IPS-NIHi7 (cell line): ENCODE measurements at regions not wholly inside any gene's neighbourhood (a gene's known extent, or its start where the extent isn't known, plus 50 kb on each side); places are given as distances from the start of the nearest gene placed in this dataset.

ENCODE experiments used
- DNase-seq: peaks from one replicate; pipeline ENCODE4 v3.0.0; 2012; ENCODE audit warnings: mixed read lengths; ENCODE audit errors: extremely low spot score

DNA sequence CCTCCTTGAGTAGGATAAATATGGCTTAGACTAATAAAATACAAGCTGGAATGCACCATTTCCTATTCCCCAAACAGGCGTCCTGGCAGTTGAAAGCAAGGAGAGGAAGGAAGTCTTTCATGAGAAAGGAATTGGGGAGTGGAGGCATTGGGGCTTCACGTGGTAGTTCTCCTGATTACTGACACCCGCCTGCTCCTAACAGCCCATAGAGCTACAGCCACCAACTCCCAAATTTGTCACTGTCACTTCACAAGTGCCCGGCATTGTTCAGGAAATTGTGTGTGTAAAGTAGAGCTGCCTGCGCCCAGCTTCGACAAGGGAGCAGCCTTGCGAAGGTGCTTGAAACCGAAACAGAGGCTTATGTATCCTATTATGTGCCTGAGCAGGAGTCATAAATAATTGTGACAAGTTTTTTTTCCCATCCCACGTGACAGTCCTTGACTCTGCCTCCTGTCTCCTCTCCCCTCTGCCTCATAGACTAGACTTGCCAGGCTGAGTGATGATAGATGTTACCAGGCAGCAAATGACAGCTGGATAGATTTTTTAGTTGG, 301.7 kb upstream of the ZFP64 start:
- DNase-seq: no peak

DNA sequence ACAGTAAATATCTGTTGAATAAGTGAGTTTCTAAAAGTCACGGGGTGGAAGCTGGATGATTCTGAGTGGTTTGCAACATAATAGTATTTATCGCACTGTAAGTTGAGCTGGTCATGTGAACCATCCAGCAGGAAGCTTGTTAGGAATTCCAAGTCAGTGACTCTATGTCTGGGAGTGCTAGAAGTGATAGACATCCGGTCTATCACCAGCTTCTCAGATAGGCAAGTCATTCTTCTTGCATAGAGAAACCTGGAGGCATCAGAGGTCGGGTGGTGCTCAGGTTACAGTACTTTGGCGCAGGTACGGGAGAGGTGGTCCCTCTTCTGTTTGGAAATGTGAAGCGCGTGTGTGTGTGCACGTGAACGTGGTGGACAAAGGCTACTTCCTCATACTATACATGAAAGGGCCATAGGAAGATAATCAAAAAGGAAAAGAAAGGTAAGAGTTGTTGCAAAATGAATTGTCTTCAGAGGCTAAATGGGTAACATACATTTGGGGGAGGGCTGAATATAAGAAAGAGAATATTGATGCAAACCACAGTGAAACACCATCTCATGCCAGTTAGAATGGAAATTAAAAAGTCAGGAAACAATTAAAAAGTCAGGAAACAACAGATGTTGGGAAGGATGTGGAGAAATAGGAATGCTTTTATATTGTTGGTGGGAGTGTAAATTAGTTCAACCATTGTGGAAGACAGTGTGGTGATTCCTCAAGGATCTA, 299.3 kb upstream of the ZFP64 start:
- DNase-seq: no peak

DNA sequence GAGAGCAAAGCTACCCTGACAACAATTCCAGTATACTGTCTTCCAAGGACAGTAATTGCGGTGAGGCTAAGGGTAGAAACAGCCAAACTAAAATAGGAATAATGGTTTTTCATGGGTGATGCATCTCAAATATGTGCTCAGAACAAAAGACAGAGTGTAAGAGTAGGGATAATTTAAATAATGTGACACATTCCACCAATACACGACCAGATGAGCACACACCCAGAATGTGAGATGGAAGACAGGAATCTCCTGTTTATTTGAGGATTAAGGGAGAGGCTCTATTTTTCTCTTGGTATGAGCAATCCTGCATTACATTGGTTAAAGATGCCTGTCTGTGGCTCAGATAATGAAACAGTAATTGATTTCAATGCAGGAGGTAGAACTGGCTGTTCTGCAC, 292.9 kb upstream of the ZFP64 start:
- no peak for DNase-seq

DNA sequence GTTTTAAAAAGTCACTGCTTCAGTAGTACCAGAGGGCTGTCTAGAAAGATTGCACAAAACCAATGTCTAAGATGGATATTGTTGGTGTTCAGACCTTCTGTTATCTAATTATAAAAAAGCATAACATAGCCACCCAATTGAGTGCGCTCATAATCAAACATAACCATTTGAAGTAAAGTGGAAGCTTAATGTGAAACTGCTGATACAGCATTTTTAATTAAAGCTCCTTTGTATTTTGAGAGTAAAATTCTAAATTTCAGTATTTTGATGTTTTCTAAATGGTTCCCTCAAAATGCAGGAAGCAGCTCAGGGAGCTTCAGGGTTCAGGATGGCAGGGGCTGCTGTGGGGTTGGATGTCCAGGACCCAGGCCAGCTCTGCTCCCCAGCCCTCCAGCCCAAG, 291.8 kb upstream of the ZFP64 start:
- no peak for DNase-seq

DNA sequence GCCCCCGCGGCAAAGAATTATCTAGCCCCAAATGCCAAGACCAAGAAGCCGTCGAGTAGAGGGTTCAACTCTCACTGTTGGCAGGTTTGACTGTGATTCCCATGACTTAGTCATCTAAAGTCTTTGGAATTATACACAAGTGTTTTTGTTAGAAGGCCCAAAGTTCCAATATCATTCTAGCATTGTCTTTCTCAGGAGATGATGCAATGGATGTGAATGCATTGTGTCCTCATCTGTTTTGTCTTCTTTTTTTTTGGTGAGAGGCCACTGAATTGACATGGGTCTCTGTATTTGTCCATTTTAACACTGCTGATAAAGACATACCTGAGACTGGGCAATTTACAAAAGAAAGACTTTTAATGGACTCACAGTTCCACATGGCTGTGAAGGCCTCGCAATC, 290.5 kb upstream of the ZFP64 start:
- DNase-seq: no peak

DNA sequence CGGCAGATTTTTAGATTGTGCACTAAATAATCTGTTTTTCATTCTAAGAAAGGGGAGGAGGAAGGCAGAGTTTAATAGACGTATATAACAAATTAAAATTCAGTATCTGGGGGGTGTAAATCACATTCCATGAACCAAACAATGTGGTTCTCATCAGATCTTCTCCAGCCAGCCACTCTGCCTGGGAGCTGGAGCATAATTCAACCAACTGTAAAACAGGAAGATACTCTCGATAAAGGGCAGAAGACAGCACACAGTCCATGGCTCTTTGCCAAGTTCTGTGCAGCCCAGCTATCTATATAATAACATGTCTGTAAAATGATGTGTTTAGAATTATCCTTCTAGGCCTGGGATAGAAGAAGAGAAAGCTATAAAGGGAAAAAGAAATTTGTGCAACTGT, 289.9 kb upstream of the ZFP64 start:
- no peak for DNase-seq

DNA sequence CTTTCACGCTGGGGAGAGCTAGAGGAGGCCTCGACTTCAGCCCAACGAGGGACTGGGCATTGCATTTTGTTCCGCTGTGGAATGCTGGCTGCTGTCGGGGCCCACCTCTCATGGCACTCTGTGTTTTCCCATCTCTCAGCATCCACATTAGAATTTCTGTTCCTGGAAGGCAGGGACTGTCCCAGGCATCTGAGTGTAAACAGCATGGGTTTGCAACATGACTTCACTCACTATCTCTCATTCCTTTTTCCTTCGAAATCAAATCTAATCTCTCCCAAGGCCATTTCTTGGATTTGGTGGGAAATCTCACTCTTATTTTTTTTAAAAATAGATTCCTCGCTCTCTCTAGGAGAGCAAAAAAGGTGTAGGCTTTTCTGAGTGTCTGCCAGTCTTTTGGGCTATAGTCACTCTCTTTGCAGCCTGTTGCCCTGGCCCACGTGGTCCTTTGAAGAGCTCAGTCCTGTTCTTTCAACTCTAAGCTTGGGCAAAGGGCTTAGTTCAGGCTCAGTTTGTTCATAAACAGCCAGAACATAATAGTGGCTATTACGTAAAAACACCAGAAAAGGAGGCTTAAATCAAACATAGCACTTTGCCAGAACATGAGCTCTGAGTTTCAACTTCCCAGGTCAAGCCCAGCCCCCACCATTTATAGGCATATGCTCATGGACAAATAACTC, 284.6 kb upstream of the ZFP64 start:
- no peak for DNase-seq

DNA sequence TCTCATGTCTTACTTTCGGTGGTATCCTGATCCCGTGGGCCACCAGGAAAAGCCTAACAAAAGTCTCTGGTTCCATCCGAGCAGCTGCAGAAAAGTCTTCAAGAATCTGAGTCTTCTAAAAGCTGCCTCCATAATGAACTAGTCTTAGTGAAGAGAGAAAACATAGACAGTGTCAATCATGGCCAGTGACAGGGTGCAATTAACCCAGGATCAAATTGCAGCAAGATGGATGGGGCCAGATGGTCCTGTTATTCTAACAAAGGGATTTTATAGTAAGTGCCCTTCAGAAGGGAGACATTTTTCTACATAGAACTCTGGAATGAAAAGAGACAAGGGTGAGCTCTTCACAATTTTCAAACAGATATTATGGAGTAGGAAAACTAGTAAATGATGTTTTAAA, 281.6 kb upstream of the ZFP64 start:
- no peak for DNase-seq

DNA sequence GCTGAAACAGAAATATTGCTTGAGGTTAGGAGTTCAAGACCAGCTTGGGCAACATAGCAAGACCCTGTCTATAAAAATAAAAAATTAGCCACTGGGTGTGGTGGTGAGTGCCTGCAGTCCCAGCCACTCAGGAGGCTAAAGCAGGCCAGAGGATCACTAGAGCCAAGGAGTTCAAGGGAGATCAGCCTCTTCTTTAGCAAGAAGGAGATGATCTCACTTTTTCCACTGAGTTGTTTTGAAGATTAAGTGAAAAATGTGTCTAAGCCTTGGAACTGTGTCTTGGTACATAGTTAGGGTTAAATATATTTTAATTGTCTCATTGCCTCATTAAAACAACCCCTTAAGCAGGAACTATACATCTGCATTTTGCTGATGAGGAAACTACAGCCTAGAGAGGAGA, 279.0 kb upstream of the ZFP64 start:
- DNase-seq: no peak

DNA sequence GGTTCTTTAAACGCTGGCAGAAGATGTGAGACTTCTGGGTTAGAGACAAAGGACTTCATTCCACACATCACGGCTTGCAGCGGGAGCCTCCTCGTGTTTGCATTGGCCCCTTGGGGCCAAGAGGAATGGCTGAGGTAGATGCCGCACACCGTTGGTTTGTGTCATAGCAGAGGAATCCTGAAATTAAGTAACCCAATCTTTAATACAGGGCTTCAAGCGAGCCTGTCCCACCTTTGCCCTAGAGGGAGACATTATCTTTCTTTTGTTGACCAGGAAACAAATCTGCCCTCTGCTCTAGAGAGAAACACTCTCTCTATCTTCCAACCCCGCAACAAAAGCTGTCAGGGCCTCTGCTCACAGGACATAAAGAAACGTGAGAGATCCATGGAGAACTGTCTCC, 277.5 kb upstream of the ZFP64 start:
- no peak for DNase-seq

DNA sequence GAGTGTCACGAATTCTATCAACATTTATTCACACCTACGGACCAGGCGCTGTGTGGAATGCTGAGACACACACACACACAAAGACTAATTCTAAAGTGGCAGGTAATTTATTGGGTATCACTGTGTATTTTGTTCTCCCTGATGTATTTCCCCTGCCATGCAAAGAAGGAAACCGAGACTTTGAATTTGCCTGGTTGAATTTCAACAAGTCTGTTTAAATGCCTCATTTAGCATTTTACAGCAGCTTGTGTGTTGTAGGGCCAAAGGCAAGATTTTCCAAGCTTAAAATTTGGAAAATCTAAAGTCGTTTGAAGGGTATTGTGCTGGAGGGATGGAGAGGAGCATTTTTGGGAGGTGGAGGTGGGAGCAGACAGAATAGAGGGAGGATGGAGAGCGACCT, 274.4 kb upstream of the ZFP64 start:
- DNase-seq: no peak

DNA sequence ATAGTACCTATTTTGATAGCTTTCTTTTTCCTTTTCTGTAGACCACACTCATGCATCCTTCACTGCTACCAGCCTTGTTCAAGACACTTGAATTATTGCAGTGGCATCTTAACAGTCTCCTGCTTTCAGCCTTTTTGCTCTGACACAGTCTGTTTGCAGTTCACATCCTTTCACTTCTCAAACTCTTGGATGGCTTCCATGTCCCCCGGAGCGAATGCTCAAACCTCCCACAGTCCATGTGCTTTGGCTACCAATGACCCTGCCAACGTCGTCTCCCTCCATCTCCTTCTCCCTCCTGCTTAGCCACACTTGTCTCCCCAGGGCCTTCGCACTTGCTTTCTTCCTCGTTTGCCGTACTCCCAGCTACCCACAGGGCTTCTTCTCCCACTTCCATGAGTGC, 270.0 kb upstream of the ZFP64 start:
- no peak for DNase-seq

DNA sequence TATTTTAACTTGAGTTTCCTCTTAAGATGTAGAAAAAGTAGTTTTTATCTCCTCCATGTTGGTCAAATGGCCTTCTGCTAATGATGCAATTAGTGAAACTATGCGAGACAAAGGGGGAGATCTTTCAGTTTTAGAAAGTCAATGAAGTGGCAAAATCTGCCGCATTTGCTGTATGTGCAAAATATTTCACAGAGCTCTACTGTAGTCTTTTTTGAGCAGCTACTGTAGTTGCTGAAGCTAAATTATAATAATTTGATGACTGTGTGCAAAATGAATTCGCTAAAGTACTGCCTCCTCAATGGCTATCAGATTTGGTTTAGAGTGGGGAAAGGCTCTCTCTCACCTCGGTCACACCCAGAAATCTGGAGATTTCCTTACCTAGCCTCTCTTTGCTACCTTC, 267.6 kb upstream of the ZFP64 start:
- no peak for DNase-seq

DNA sequence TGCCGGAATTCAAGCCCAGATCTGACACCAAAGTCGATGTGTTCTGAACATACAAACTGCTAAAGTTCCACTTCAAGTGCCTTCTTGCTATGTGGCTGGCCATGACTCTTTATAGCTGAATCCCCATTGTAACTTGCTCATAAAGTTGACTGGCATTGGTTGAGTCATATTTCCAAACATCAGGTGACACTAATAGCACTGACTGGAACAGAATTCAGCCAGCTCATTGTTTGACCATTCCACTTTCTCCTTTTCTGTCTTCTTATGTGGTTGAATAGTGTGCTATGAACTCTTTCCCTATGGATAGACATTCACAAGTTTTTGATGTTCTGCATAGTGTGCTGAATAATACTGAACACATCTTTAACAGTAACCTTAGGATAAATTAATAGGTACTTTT, 266.2 kb upstream of the ZFP64 start:
- DNase-seq: no peak

DNA sequence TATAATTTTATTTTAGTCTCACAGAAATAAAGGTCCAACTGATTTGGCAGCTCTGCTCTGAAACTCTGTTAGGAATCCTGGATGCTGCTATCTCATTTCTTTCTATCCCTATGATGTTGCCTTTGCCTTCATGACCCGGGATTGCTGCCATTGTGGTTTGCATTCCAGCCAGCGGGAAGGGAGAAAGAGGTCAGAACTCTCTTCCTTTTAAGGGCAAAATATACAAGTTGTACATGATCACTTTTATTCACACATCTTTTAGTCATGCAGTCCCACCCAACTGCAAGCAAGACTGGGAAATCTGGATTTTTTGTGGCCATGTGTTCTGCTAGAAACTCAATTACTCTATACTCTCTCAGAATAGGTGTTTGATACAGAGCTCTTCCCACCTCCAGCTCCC, 263.1 kb upstream of the ZFP64 start:
- DNase-seq: no peak

DNA sequence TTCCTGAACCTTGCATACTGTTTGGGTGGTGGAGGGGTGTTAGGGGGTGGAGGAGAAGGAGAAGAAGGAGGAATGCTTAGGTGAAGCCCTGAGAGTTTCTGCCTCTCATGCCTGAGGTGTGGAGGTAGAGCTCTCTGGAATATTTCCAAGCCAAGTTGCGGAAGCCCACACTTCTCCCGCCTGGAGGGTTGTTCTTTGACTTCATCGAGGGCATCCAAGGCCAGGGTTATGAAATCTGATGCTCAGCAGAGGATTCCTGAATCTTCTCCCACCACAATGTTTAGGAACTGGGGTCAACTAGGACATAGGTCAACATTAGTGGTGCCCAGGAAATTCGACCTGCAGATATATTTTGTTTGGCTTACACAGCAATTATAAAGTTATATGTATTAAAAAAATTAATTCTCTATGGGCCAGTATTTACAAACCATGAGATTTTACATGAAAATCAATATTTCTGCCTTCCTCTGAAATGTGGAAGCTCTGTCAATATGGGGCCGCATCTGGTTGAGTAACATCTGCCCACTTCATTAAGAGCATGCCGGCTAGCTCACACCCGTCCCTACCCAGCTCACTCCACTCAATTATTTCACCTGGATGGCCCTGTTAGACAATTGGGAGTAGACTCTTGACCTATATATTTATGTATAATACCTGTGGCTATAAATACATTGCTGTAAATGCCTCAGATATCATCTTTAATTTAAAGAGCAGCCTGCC, 257.1 kb upstream of the ZFP64 start:
- no peak for DNase-seq

DNA sequence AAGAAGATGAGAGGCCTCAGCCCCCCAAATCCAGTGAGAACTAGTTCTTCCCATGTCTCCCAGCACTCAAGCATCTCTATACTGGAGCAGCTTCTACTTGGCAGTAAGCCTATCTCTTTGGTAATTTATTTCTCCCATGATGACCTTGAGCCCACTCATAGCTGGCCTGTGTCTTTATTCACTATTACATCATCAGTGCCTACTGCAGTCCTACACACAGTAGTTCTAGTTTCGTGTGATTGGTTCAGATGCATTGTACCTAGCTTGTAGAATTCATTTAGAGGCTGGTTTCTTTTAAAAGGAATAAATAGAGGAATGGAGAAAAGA, 255.6 kb upstream of the ZFP64 start:
- no peak for DNase-seq

DNA sequence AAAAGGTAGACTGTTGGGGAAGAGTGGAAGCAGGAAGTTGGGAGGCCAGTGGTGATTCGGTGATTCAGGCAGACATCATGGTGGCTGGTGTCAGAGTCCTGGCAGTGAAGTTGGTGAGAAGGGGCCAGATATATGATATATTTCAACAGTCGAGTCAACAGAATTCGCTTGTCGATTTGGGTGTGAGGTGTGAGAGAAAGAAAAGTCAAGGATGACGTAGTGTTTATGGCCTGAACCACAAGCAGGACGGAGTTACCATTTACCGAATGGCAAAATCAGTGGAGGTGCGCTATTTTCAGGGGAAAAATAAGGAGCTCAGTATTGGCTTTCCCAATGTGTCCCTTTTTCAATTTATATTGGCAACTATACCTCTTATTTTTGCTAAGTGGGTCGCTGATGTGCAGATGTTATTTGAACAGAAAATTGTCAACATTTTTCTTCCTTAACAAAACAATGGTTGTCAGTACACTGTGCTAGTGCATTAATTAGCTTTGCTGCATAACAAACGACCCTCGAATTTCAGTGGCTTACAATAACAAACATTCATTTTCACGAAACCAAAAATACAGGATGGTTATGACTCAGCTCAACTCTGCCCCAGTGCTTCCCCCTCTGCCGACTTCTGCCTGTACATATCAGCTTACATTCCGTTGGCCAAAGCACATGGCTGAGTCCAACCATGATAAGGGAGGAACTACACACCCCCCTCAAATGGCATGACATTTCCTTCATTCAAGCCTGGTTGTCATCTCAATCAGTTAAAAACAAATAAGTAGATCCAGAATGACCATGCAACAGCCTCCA, 255.0 kb upstream of the ZFP64 start:
- no peak for DNase-seq

DNA sequence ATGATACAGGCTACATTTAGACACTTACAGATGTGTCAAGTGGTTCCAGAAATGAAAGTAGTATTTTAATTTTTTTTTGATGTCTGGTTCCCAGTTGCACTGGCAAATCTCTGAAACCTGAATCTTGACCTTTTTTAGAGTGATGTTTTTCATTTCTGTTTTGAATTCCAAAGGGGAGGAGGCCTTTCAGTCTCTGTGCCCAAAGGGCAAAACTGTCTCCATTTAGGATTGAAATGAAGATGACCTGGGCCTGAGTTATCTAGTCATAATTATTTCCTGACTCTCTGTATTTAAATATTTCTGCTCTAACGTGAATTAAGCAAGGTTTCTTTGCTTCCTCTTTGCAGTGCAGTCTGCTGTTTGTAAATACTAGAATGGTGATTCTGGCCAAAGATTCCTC, 252.9 kb upstream of the ZFP64 start:
- no peak for DNase-seq

DNA sequence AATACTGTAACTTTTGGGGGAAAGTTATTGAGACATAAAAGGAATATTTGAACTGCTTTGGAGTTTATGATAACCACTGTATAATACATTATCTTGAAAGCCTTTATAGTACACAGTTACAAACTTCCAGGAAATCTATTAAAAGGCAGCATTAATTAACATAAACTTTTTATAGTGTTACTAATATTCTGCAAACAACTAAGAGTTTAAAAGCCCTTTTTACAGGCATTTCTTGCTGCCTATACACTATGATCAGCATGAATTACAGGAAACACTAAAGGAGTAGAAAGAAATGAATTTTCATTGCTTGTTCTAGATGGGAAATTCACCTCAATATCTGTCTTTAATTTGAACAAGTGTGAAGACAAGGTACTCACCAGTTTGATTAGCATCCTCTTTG, 252.3 kb upstream of the ZFP64 start:
- DNase-seq: no peak

DNA sequence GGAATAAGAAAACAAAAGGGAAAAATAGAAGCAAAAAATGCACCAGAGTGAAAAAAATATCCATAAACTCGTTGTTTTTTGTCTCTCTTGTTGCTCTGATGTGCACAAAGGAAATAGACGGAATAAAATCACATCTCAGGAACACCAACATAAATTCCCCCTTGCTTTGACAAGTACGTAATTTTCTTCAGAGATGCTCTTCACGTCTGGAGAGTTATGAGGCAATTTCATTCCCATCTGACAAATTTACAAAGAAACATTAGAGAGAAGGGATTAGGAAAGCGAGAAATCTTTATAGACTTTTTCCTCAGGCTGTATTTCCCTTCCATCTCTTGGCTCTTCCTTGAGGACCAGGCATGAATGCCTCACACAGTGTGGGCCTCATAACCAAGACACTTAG, 250.1 kb upstream of the ZFP64 start:
- DNase-seq: no peak

DNA sequence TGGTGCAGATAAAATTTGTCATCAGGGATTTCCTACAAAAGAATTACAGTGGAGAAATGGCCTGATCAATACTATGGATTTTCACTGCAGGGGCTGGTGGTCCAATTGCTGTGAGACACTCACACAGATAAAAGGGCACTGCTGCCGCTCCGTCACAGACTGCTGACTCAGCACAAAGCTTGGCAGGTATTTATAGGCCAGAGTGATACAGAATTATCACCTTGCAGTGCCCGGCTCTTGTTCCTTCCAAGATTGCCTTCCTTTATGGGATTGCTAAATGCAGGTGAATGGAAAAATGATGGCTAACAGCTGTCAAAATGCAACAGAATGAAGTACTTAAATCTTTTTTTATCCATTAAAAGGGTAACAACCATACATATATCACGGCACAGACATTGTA, 247.8 kb upstream of the ZFP64 start:
- no peak for DNase-seq
